ENCODE measurements at regions not wholly inside any gene's neighbourhood (a gene's known extent, or its start where the extent isn't known, plus 50 kb on each side); places are given as distances from the start of the nearest gene placed in this dataset.

DNA sequence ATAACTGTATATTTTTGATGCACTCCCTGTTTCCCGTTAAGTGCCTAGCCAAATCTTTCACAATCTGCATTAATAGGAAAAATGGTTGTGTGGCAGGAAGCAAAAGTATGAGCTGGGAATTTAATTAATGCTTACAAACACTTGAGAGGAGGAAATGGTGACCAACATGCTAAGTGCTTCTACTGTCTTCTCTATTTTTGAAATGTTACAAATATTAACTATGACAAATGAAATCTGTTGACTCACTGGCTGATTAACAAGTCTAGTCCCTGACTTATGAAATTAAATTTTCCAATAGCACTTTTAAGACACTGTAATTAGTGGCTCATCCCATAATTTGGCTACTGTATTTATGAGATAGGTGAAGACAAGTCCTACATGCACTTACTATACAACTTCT is 446.9 kb upstream of the DPPA4 start (continued):
- TF ChIP-seq GABPB1 (CRISPR knock-in tag; IDR thresholded peaks at IDR 0.05) (no peak), ZBTB21 (CRISPR knock-in tag; IDR thresholded peaks at IDR 0.05; ENCODE audit: borderline replicate concordance) (no peak), NFE2L1 (CRISPR knock-in tag; IDR thresholded peaks at IDR 0.05) (no peak), JAZF1 (CRISPR knock-in tag; IDR thresholded peaks at IDR 0.05) (no peak)
- TF ChIP-seq, protein P1, sequence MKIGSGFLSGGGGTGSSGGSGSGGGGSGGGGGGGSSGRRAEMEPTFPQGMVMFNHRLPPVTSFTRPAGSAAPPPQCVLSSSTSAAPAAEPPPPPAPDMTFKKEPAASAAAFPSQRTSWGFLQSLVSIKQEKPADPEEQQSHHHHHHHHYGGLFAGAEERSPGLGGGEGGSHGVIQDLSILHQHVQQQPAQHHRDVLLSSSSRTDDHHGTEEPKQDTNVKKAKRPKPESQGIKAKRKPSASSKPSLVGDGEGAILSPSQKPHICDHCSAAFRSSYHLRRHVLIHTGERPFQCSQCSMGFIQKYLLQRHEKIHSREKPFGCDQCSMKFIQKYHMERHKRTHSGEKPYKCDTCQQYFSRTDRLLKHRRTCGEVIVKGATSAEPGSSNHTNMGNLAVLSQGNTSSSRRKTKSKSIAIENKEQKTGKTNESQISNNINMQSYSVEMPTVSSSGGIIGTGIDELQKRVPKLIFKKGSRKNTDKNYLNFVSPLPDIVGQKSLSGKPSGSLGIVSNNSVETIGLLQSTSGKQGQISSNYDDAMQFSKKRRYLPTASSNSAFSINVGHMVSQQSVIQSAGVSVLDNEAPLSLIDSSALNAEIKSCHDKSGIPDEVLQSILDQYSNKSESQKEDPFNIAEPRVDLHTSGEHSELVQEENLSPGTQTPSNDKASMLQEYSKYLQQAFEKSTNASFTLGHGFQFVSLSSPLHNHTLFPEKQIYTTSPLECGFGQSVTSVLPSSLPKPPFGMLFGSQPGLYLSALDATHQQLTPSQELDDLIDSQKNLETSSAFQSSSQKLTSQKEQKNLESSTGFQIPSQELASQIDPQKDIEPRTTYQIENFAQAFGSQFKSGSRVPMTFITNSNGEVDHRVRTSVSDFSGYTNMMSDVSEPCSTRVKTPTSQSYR (CRISPR knock-in tag; IDR thresholded peaks at IDR 0.05), result no peak
- TF ChIP-seq, protein P2, sequence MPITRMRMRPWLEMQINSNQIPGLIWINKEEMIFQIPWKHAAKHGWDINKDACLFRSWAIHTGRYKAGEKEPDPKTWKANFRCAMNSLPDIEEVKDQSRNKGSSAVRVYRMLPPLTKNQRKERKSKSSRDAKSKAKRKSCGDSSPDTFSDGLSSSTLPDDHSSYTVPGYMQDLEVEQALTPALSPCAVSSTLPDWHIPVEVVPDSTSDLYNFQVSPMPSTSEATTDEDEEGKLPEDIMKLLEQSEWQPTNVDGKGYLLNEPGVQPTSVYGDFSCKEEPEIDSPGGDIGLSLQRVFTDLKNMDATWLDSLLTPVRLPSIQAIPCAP (CRISPR knock-in tag; IDR thresholded peaks at IDR 0.05), result no peak
- TF ChIP-seq, protein P3, sequence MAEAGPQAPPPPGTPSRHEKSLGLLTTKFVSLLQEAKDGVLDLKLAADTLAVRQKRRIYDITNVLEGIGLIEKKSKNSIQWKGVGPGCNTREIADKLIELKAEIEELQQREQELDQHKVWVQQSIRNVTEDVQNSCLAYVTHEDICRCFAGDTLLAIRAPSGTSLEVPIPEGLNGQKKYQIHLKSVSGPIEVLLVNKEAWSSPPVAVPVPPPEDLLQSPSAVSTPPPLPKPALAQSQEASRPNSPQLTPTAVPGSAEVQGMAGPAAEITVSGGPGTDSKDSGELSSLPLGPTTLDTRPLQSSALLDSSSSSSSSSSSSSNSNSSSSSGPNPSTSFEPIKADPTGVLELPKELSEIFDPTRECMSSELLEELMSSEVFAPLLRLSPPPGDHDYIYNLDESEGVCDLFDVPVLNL (CRISPR knock-in tag; IDR thresholded peaks at IDR 0.05; ENCODE audit: borderline replicate concordance, low read depth), result no peak

DNA sequence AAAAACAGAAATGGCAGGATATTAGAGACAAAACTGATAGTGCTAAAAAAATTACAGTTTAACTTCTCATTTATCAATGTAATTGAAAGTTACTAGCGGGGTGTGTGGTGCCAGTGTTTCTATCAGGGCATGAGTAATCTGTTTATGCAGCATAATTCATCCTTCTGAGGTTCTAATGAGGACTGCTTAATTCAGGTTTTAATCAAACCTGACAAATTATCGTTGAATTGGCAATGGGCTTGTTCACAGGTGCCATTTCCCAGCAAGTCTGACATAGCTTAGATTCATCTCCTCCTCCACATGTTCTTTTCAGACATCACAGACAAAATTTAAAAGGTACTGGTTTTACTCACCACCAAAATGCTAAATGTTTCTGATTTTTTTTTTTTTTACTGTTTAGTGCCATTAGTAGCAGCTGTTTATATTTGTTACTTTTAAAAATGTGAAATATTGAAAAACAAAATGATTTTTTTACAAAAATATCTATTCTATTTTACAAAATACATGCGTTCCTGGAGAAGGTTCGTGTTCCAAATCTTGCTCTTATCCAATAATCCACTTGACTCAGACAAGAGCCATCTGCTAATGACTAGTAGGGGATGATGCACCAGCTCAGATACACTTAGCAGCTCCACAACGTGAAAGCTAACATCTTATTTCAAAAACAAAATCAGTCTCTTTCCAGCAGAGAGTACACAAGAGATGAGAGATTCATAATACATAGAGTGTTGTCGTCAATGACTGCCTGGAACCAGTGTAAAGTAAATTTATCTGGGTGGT is 447.7 kb upstream of the DPPA4 start:
- Mint-ChIP-seq H3K36me3 (peaks cover 11% of the 10 kb centered on the region; the same call in 1 of the 2 replicates), H3K4me3 (no peak overlapping the region), H3K9me3 (peaks cover 21% of the 10 kb centered on the region), H3K27me3 (ENCODE audit: low read depth) (no peaks in the 10 kb centered on the region), H3K27ac (no peak overlapping the region), H3K4me1 (no peaks in the 10 kb centered on the region)
- no peak for DNase-seq (ENCODE audit: low spot score)
- TF ChIP-seq, protein P4, sequence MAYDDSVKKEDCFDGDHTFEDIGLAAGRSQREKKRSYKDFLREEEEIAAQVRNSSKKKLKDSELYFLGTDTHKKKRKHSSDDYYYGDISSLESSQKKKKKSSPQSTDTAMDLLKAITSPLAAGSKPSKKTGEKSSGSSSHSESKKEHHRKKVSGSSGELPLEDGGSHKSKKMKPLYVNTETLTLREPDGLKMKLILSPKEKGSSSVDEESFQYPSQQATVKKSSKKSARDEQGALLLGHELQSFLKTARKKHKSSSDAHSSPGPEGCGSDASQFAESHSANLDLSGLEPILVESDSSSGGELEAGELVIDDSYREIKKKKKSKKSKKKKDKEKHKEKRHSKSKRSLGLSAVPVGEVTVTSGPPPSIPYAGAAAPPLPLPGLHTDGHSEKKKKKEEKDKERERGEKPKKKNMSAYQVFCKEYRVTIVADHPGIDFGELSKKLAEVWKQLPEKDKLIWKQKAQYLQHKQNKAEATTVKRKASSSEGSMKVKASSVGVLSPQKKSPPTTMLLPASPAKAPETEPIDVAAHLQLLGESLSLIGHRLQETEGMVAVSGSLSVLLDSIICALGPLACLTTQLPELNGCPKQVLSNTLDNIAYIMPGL (CRISPR knock-in tag; IDR thresholded peaks at IDR 0.05), result no peak
- TF ChIP-seq ZNF423 (CRISPR knock-in tag; IDR thresholded peaks at IDR 0.05) (no peak), ESRRA (CRISPR knock-in tag; IDR thresholded peaks at IDR 0.05; ENCODE audit: borderline replicate concordance) (no peak), ZNF396 (CRISPR knock-in tag; IDR thresholded peaks at IDR 0.05; ENCODE audit: borderline replicate concordance) (no peak), JUN (CRISPR knock-in tag; IDR thresholded peaks at IDR 0.05) (no peak)
- TF ChIP-seq, protein P1 (CRISPR knock-in tag; IDR thresholded peaks at IDR 0.05), result no peak
- TF ChIP-seq, protein P5, sequence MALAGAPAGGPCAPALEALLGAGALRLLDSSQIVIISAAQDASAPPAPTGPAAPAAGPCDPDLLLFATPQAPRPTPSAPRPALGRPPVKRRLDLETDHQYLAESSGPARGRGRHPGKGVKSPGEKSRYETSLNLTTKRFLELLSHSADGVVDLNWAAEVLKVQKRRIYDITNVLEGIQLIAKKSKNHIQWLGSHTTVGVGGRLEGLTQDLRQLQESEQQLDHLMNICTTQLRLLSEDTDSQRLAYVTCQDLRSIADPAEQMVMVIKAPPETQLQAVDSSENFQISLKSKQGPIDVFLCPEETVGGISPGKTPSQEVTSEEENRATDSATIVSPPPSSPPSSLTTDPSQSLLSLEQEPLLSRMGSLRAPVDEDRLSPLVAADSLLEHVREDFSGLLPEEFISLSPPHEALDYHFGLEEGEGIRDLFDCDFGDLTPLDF (CRISPR knock-in tag; IDR thresholded peaks at IDR 0.05), result no peak
- TF ChIP-seq, protein P6, sequence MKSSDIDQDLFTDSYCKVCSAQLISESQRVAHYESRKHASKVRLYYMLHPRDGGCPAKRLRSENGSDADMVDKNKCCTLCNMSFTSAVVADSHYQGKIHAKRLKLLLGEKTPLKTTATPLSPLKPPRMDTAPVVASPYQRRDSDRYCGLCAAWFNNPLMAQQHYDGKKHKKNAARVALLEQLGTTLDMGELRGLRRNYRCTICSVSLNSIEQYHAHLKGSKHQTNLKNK (CRISPR knock-in tag; IDR thresholded peaks at IDR 0.05), result no peak
- TF ChIP-seq, protein P7, sequence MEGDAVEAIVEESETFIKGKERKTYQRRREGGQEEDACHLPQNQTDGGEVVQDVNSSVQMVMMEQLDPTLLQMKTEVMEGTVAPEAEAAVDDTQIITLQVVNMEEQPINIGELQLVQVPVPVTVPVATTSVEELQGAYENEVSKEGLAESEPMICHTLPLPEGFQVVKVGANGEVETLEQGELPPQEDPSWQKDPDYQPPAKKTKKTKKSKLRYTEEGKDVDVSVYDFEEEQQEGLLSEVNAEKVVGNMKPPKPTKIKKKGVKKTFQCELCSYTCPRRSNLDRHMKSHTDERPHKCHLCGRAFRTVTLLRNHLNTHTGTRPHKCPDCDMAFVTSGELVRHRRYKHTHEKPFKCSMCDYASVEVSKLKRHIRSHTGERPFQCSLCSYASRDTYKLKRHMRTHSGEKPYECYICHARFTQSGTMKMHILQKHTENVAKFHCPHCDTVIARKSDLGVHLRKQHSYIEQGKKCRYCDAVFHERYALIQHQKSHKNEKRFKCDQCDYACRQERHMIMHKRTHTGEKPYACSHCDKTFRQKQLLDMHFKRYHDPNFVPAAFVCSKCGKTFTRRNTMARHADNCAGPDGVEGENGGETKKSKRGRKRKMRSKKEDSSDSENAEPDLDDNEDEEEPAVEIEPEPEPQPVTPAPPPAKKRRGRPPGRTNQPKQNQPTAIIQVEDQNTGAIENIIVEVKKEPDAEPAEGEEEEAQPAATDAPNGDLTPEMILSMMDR (IDR thresholded peaks at IDR 0.05), result no peak
- TF ChIP-seq, protein P8, sequence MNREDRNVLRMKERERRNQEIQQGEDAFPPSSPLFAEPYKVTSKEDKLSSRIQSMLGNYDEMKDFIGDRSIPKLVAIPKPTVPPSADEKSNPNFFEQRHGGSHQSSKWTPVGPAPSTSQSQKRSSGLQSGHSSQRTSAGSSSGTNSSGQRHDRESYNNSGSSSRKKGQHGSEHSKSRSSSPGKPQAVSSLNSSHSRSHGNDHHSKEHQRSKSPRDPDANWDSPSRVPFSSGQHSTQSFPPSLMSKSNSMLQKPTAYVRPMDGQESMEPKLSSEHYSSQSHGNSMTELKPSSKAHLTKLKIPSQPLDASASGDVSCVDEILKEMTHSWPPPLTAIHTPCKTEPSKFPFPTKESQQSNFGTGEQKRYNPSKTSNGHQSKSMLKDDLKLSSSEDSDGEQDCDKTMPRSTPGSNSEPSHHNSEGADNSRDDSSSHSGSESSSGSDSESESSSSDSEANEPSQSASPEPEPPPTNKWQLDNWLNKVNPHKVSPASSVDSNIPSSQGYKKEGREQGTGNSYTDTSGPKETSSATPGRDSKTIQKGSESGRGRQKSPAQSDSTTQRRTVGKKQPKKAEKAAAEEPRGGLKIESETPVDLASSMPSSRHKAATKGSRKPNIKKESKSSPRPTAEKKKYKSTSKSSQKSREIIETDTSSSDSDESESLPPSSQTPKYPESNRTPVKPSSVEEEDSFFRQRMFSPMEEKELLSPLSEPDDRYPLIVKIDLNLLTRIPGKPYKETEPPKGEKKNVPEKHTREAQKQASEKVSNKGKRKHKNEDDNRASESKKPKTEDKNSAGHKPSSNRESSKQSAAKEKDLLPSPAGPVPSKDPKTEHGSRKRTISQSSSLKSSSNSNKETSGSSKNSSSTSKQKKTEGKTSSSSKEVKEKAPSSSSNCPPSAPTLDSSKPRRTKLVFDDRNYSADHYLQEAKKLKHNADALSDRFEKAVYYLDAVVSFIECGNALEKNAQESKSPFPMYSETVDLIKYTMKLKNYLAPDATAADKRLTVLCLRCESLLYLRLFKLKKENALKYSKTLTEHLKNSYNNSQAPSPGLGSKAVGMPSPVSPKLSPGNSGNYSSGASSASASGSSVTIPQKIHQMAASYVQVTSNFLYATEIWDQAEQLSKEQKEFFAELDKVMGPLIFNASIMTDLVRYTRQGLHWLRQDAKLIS (CRISPR knock-in tag; IDR thresholded peaks at IDR 0.05; ENCODE audit: borderline replicate concordance), result no peak
- TF ChIP-seq, protein P9, sequence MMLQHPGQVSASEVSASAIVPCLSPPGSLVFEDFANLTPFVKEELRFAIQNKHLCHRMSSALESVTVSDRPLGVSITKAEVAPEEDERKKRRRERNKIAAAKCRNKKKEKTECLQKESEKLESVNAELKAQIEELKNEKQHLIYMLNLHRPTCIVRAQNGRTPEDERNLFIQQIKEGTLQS (CRISPR knock-in tag; conservative IDR thresholded peaks at IDR 0.05), result no peak
- no peak for ATAC-seq
- CTCF ChIA-PET, result no interaction called here
- POLR2A ChIA-PET, result no interaction called here

All from WTC11 (cell line).